Vagina (tissue), 2 donors: ENCODE measurements at regions not wholly inside any gene's neighbourhood (a gene's known extent, or its start where the extent isn't known, plus 50 kb on each side); places are given as distances from the start of the nearest gene placed in this dataset.

Source experiments
- POLR2A ChIP-seq, 2 donors: fragments of 450-650 bp; IDR thresholded peaks; one replicate each; pipeline ENCODE4 v1.6.1; 2017; ENCODE audit warnings: antibody characterized with exemption in 2 of 2, mild to moderate bottlenecking in 2 of 2, moderate library complexity in 2 of 2
- TF ChIP-seq, protein P1 (sequence below), 3 experiments: fragments of 450-650 bp in 2 of 3; fragments of 200-600 bp in 1 of 3; sonication (generic) in 1 of 3; IDR thresholded peaks; one replicate each; pipeline ENCODE4 v1.5.1; 2017 to 2019; ENCODE audit warnings: antibody characterized with exemption in 3 of 3, mild to moderate bottlenecking in 2 of 3, moderate library complexity in 2 of 3

DNA sequence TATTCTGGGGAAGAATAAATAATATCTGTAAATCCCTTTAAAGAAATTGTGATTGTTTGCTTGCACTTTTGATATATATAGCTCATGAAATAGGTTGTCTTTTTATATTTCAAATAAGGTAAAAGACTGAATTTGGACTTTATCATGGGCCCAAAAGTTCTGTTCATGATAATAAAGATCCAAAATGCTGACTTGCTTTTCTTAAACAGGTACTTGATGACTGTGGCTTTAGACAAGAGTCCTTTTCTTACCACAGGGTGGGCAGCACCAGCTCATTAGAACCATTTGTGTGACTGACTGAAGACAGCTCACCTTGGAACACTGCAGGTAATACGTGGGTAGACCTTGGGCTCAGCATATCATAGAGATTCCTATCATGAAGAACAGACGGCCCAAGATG, 432.6 kb downstream of the ETNK1 start:
- no peak for TF ChIP-seq POLR2A (IDR thresholded peaks at IDR 0.05)
- TF ChIP-seq, protein P1, sequence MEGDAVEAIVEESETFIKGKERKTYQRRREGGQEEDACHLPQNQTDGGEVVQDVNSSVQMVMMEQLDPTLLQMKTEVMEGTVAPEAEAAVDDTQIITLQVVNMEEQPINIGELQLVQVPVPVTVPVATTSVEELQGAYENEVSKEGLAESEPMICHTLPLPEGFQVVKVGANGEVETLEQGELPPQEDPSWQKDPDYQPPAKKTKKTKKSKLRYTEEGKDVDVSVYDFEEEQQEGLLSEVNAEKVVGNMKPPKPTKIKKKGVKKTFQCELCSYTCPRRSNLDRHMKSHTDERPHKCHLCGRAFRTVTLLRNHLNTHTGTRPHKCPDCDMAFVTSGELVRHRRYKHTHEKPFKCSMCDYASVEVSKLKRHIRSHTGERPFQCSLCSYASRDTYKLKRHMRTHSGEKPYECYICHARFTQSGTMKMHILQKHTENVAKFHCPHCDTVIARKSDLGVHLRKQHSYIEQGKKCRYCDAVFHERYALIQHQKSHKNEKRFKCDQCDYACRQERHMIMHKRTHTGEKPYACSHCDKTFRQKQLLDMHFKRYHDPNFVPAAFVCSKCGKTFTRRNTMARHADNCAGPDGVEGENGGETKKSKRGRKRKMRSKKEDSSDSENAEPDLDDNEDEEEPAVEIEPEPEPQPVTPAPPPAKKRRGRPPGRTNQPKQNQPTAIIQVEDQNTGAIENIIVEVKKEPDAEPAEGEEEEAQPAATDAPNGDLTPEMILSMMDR (IDR thresholded peaks at IDR 0.05): no peak
